ENCODE measurements at regions not wholly inside any gene's neighbourhood (a gene's known extent, or its start where the extent isn't known, plus 50 kb on each side); places are given as distances from the start of the nearest gene placed in this dataset.

DNA sequence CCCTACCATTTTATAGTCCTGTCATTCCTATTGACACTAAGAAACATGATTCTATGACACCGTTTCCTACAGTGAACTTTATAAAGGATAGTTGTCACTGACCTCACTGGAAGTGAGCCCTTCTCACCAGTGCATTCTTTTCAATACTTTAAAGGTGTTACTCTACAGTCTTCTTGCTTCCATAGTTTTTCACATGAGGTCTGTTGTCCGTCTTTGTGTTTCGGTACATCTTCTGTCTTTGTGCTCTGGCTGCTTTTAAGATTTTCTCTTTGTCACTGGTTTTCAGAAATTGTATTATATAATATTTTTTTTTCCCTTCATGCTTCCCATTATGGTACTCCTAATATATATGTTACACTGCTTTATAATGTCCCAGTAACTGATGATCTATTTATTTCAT is 174.2 kb downstream of the KIF20B start:
- TF ChIP-seq, protein P1, sequence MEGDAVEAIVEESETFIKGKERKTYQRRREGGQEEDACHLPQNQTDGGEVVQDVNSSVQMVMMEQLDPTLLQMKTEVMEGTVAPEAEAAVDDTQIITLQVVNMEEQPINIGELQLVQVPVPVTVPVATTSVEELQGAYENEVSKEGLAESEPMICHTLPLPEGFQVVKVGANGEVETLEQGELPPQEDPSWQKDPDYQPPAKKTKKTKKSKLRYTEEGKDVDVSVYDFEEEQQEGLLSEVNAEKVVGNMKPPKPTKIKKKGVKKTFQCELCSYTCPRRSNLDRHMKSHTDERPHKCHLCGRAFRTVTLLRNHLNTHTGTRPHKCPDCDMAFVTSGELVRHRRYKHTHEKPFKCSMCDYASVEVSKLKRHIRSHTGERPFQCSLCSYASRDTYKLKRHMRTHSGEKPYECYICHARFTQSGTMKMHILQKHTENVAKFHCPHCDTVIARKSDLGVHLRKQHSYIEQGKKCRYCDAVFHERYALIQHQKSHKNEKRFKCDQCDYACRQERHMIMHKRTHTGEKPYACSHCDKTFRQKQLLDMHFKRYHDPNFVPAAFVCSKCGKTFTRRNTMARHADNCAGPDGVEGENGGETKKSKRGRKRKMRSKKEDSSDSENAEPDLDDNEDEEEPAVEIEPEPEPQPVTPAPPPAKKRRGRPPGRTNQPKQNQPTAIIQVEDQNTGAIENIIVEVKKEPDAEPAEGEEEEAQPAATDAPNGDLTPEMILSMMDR (IDR thresholded peaks at IDR 0.05 in 4 of 5, conservative IDR thresholded peaks at IDR 0.05 in 1 of 5) = no peak
- no peak for TF ChIP-seq POLR2A (IDR thresholded peaks at IDR 0.05)

All from gastrocnemius medialis (tissue), 4 donors.